HepG2 (cell line): ENCODE measurements at regions not wholly inside any gene's neighbourhood (a gene's known extent, or its start where the extent isn't known, plus 50 kb on each side); places are given as distances from the start of the nearest gene placed in this dataset.

ENCODE experiments used
- ATAC-seq: fragments of 200-7000 bp; cut with Tn5 transposase; 3 replicates; pipeline ENCODE4 v1.9.1; 2020; ENCODE audit warnings: mild to moderate bottlenecking, moderate library complexity
- BruUV-seq: library from RNA; stranded (reverse); fragments of 400-500 nt; replicated peaks from 2 replicates; lab custom pipeline; 2021; lab: Mats Ljungman, UMichigan
- CTCF ChIA-PET: fragments of 300-600 bp; formaldehyde crosslinking; extraction: SDS; loops from one replicate; lab custom pipeline; 2021; ENCODE audit warnings: low total read pairs, inconsistent platforms, low intra/inter-chr PET ratio; lab: Yijun Ruan, JAX
- POLR2A ChIA-PET: fragments of 350-600 bp; sonication (Branson Sonifier 250); formaldehyde crosslinking; loops from one replicate; lab custom pipeline; 2020; ENCODE audit warnings: antibody characterized with exemption, inconsistent platforms; lab: Yijun Ruan, JAX
- DNase-seq: peaks from one replicate; pipeline ENCODE4 v3.0.0-alpha.2; 2015; ENCODE audit warnings: low spot score
- FAIRE-seq: peaks from 3 replicates; lab custom pipeline; 2011; peaks lifted over from hg19 to GRCh38; lab: Jason Lieb, UNC
- H2AFZ ChIP-seq: one replicate; pipeline ENCODE4 v1.6.1; 2011; ENCODE audit warnings: low read length, inconsistent platforms
- H3K27ac ChIP-seq: fragments of 300-600 bp; 3 replicates; pipeline ENCODE4 v1.8.0; 2011; ENCODE audit warnings: mixed run types, mild to moderate bottlenecking, mixed read lengths, low read length, inconsistent platforms; ENCODE audit not compliant: insufficient read depth; ENCODE audit errors: extremely low read length
- H3K27me3 ChIP-seq, 2 experiments: fragments of 200-600 bp in 1 of 2; 2 replicates in 1 of 2; 3 replicates in 1 of 2; pipeline versions ENCODE4 v1.6.0 to v1.8.0; 2011; ENCODE audit warnings: low read length in 2 of 2, mild to moderate bottlenecking in 2 of 2, moderate library complexity in 2 of 2, inconsistent platforms in 1 of 2; ENCODE audit not compliant: insufficient read depth in 2 of 2, control insufficient read depth in 1 of 2
- H3K36me3 ChIP-seq, 2 experiments: fragments of 200-600 bp in 1 of 2; replicated peaks in 1 of 2; 2 replicates in 1 of 2; 3 replicates in 1 of 2; pipeline versions ENCODE4 v1.5.1 to v1.8.0; 2011; ENCODE audit warnings: low read length in 2 of 2, inconsistent platforms in 1 of 2; ENCODE audit not compliant: insufficient read depth in 2 of 2, control insufficient read depth in 1 of 2
- H3K4me1 ChIP-seq: 2 replicates; pipeline ENCODE4 v1.5.1; 2012; ENCODE audit warnings: low read length, inconsistent platforms; ENCODE audit not compliant: insufficient read depth
- H3K4me2 ChIP-seq: 2 replicates; pipeline ENCODE4 v1.6.0; 2011; ENCODE audit warnings: low read depth, low read length, inconsistent platforms
- H3K4me3 ChIP-seq, 3 experiments: fragments of 200-600 bp in 1 of 3; sonication (generic), shearing (Covaris generic) in 1 of 3; replicated peaks in 1 of 3; 2 replicates each; pipeline ENCODE4 v1.5.1; 2011 to 2016; ENCODE audit warnings: low read length in 3 of 3, inconsistent platforms in 2 of 3, low read depth in 2 of 3, mild to moderate bottlenecking in 2 of 3, control low read depth in 1 of 3, mixed read lengths in 1 of 3; ENCODE audit not compliant: insufficient read depth in 1 of 3
- H3K79me2 ChIP-seq: one replicate; pipeline ENCODE4 v1.6.1; 2011; ENCODE audit warnings: low read length, inconsistent platforms; ENCODE audit not compliant: insufficient read depth
- H3K9ac ChIP-seq: 2 replicates; pipeline ENCODE4 v1.6.0; 2011; ENCODE audit warnings: mild to moderate bottlenecking, low read depth, low read length, inconsistent platforms; ENCODE audit not compliant: insufficient read depth
- H3K9me3 ChIP-seq: 2 replicates; pipeline ENCODE4 v1.5.1; 2012; ENCODE audit warnings: mild to moderate bottlenecking, low read length
- H4K20me1 ChIP-seq: 2 replicates; pipeline ENCODE4 v1.6.0; 2011; ENCODE audit warnings: inconsistent platforms, mild to moderate bottlenecking, low read length, moderate library complexity; ENCODE audit not compliant: insufficient read depth
- BCLAF1 ChIP-seq: fragments of 450-650 bp; IDR thresholded peaks from 2 replicates; pipeline ENCODE4 v1.6.1; 2017; ENCODE audit warnings: mild to moderate bottlenecking
- SOX6 ChIP-seq, 2 experiments: fragments of 450-650 bp in 1 of 2; sonication (generic) in 1 of 2; formaldehyde crosslinking in 1 of 2; IDR thresholded peaks; 2 replicates each; pipeline versions ENCODE4 v1.4.0 to v1.6.1; 2017 to 2020; ENCODE audit warnings: antibody characterized with exemption in 1 of 2, mild to moderate bottlenecking in 1 of 2, missing genetic modification reagents in 1 of 2
- ZBTB10 ChIP-seq: sonication (generic); formaldehyde crosslinking; IDR thresholded peaks from 2 replicates; pipeline ENCODE4 v1.4.0; 2020; ENCODE audit warnings: missing genetic modification reagents, borderline replicate concordance
- WGBS: methylation state at CpG from one replicate; pipeline ENCODE4 v1.1.6; 2017; ENCODE audit warnings: low lambda C conversion rate; 5-methylcytosine and 5-hydroxymethylcytosine counted together
- in situ Hi-C: cut with HindIII; loops from 2 replicates; pipeline ENCODE4 v1.10.0; 2017; ENCODE audit warnings: low pct_unique_long_range_greater_than_20kb; ENCODE audit not compliant: extremely low pct_ligation_motif_present
- intact Hi-C: fragments of 100-400 bp; cut with micrococcal nuclease; formaldehyde crosslinking; loops from one replicate; pipeline ENCODE4 v1.10.0; 2022; ENCODE audit not compliant: unreplicated experiment

GRCh38 chr4:134668237-134668636 is 466.6 kb upstream of the PABPC4L start (continued):
- TF ChIP-seq BCLAF1, result no peak
- TF ChIP-seq ZBTB10 (CRISPR knock-in tag), result no peak

GRCh38 chr4:134666640-134667039 is 465.1 kb upstream of the PABPC4L start:
- H3K9me3 ChIP-seq, result no peaks in the 10 kb centered on the region
- H3K79me2 ChIP-seq, result no peaks in the 10 kb centered on the region
- H4K20me1 ChIP-seq, result no peaks in the 10 kb centered on the region
- no peak overlapping the region for H3K4me2 ChIP-seq
- DNase-seq (no peak), ATAC-seq (no peak), FAIRE-seq (no peak)
- H3K9ac ChIP-seq, result no peak overlapping the region
- no peak overlapping the region for H2AFZ ChIP-seq
- CTCF ChIA-PET, result no interaction called here
- POLR2A ChIA-PET, result no interaction called here
- no TSS peak for BruUV-seq
- TF ChIP-seq SOX6 (IDR thresholded peaks at IDR 0.05) (no peak), SOX6 (CRISPR knock-in tag; IDR thresholded peaks at IDR 0.05) (no peak)
- TF ChIP-seq, all 625 proteins: peak for 0
- no peaks in the 10 kb centered on the region for H3K27me3 ChIP-seq
- WGBS, result no CpG with 5 or more reads among the region's 4 CpGs
- no peak overlapping the region for H3K4me3 ChIP-seq
- H3K4me1 ChIP-seq, result no peaks in the 10 kb centered on the region
- no peaks in the 10 kb centered on the region for H3K36me3 ChIP-seq
- in situ Hi-C loops (no loop called here), intact Hi-C loops (no loop called here)
- no peak overlapping the region for H3K27ac ChIP-seq
